ENCODE measurements at regions not wholly inside any gene's neighbourhood (a gene's known extent, or its start where the extent isn't known, plus 50 kb on each side); places are given as distances from the start of the nearest gene placed in this dataset.

GRCh38 chr13:64877176-64877575 lies 2353.0 kb downstream of the PCDH9 start:
- TF ChIP-seq CTCF (IDR thresholded peaks at IDR 0.05) (no peak), ZFX (IDR thresholded peaks at IDR 0.05; ENCODE audit: borderline replicate concordance) (no peak)

All from 22Rv1 (cell line).